Fibroblast of villous mesenchyme (primary cell): ENCODE measurements at regions not wholly inside any gene's neighbourhood (a gene's known extent, or its start where the extent isn't known, plus 50 kb on each side); places are given as distances from the start of the nearest gene placed in this dataset.
"Not testable (repeated sequence)": the region's sequence is repeated elsewhere in the genome, so short reads cannot be mapped to it uniquely, and the experiment has no call there.

Source experiments
- DNase-seq: peaks from one replicate; pipeline ENCODE4 v3.0.0-alpha.2; 2010; ENCODE audit warnings: low read depth
- H3K4me3 ChIP-seq: 2 replicates; pipeline ENCODE4 v1.5.1; 2011; ENCODE audit warnings: low read depth, mild to moderate bottlenecking, low read length
- CTCF ChIP-seq: IDR thresholded peaks from 2 replicates; pipeline ENCODE4 v1.5.1; 2012; ENCODE audit warnings: low read depth, mild to moderate bottlenecking, low read length; ENCODE audit not compliant: insufficient read depth

GRCh38 chr1:234849832-234850231, 239.9 kb upstream of the IRF2BP2 start:
- no peak overlapping the region for H3K4me3 ChIP-seq
- TF ChIP-seq CTCF: no peak
- DNase-seq: no peak

GRCh38 chr1:234848972-234849649, 239.1 kb upstream of the IRF2BP2 start:
- no peak overlapping the region for H3K4me3 ChIP-seq
- DNase-seq: peak; percentile 24
- no peak for TF ChIP-seq CTCF

GRCh38 chr1:234846813-234847212, 236.8 kb upstream of the IRF2BP2 start:
- not testable (repeated sequence) for H3K4me3 ChIP-seq, DNase-seq

GRCh38 chr1:234845836-234846235, 235.9 kb upstream of the IRF2BP2 start:
- H3K4me3 ChIP-seq: no peak overlapping the region
- TF ChIP-seq CTCF: no peak
- DNase-seq: no peak

GRCh38 chr1:234845097-234845660, 235.2 kb upstream of the IRF2BP2 start:
- H3K4me3 ChIP-seq: no peak overlapping the region
- no peak for TF ChIP-seq CTCF
- DNase-seq: no peak

GRCh38 chr1:234844479-234845031, 234.6 kb upstream of the IRF2BP2 start:
- no peak for DNase-seq
- TF ChIP-seq CTCF: no peak
- no peak overlapping the region for H3K4me3 ChIP-seq

GRCh38 chr1:234843946-234844345, 234.0 kb upstream of the IRF2BP2 start:
- no peak for TF ChIP-seq CTCF
- H3K4me3 ChIP-seq: no peak overlapping the region
- DNase-seq: no peak
